GM12891 (cell line): ENCODE measurements at regions not wholly inside any gene's neighbourhood (a gene's known extent, or its start where the extent isn't known, plus 50 kb on each side); places are given as distances from the start of the nearest gene placed in this dataset.

ENCODE experiments used
- DNase-seq: peaks from one replicate; pipeline ENCODE4 v3.0.0; 2011; ENCODE audit warnings: low spot score; ENCODE audit not compliant: insufficient read length
- FAIRE-seq: peaks from 2 replicates; lab custom pipeline; 2011; peaks lifted over from hg19 to GRCh38; lab: Jason Lieb, UNC
- PAX5 ChIP-seq: IDR thresholded peaks from 2 replicates; pipeline ENCODE4 v1.6.1; 2011; ENCODE audit warnings: low read length, moderate library complexity, mild to moderate bottlenecking; ENCODE audit not compliant: insufficient read depth, severe bottlenecking
- POLR2A ChIP-seq: IDR thresholded peaks from 2 replicates; pipeline ENCODE4 v1.6.1; 2011; ENCODE audit warnings: low read depth, low read length, control low read depth
- POLR2AphosphoS5 ChIP-seq: IDR thresholded peaks from 2 replicates; pipeline ENCODE4 v1.6.1; 2011; ENCODE audit warnings: low read depth, low read length, control low read depth
- POU2F2 ChIP-seq: IDR thresholded peaks from 2 replicates; pipeline ENCODE4 v1.6.1; 2011; ENCODE audit warnings: low read depth, mild to moderate bottlenecking, control low read depth, low read length, moderate library complexity
- SPI1 ChIP-seq: IDR thresholded peaks from 2 replicates; pipeline ENCODE4 v1.6.1; 2011; ENCODE audit warnings: low read depth, low read length, control low read depth
- TAF1 ChIP-seq: IDR thresholded peaks from 2 replicates; pipeline ENCODE4 v1.6.1; 2011; ENCODE audit warnings: low read depth, low read length, control low read depth

DNA sequence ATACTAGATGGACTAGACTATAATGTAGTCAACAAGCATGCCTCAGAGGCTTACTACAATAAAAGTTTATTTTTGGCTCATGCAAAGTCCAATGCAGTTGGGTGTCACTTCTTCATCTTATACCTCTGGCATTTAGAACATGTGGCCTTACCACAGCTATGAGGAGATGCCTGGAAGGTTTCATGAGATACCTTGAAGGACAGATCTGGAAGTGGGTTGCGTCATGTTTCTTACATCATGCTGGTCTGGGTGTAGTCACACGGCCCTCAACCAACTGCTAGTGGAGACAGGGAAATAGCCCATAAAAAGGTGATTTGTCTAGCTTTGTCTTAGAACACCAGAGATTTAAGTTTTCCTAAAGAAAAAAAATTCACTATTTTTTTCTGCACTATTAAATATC is 91.7 kb upstream of the MMADHC start:
- no peak for FAIRE-seq
- no peak for DNase-seq
- TF ChIP-seq SPI1: no peak
- no peak for TF ChIP-seq POLR2A
- no peak for TF ChIP-seq POLR2AphosphoS5
- TF ChIP-seq PAX5: no peak
- no peak for TF ChIP-seq TAF1
- TF ChIP-seq POU2F2: no peak

- FAIRE-seq: no peak
- TF ChIP-seq PAX5 (no peak), POU2F2 (no peak), TAF1 (no peak), POLR2AphosphoS5 (no peak), SPI1 (no peak), POLR2A (no peak)
These were observed 89.8 kb upstream of the MMADHC start for GRCh38 chr2:149677416-149677815.

GRCh38 chr2:149670086-149670485 is 82.5 kb upstream of the MMADHC start:
- no peak for FAIRE-seq
- no peak for TF ChIP-seq TAF1
- TF ChIP-seq POU2F2: no peak
- DNase-seq: no peak

More at GRCh38 chr2:149677416-149677815, 89.8 kb upstream of the MMADHC start:
- DNase-seq: no peak

DNA sequence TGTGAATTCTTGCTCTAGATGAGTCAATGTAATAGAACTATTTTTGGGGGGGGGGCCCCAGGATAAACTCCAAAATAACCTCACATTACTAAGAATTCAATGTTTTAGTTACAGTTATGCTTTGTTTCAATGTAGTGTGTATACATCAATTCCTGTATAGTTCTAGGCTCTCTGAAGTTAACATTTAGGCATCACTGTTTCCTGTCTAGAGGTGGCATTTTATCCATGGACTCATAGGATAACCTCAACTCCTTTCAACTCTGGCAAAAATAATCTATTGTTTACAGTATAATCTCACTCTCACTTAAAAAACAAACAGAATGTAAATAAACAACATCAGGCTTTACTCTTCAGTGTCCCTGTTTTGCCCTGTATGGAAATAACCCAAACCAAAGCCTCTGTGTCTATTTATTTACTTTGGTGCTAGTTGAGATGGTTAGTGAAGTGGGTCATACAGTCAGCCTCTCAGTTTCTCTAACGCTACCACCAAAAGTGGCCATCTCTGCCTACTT is 79.3 kb upstream of the MMADHC start:
- DNase-seq (no peak), FAIRE-seq (no peak)
- no peak for TF ChIP-seq SPI1

- no peak for TF ChIP-seq POU2F2
- no peak for TF ChIP-seq POLR2AphosphoS5
- no peak for TF ChIP-seq TAF1
- no peak for TF ChIP-seq POLR2A
- no peak for TF ChIP-seq SPI1
- no peak for TF ChIP-seq PAX5
- DNase-seq: no peak
- FAIRE-seq: no peak
These were observed 77.3 kb upstream of the MMADHC start for GRCh38 chr2:149664896-149665295.

DNA sequence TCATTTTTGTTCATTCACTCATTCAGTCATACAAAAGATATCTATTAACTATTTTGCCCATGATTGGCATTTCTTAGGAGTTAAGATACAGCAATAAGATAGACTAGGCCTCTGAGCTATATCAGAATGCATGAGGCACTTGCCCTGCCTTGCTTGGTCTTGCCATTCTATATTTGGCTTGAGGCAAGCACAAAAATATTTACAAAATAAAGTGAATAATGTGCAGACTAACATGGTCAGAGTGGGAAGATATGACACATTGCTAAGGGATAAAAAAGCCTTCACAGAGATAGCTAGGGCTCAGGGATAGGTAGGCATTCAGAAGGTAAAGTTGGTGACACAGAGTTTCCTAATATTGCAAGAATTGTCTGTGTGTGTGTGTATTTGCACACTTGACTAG is 75.0 kb upstream of the MMADHC start:
- TF ChIP-seq POU2F2 (no peak), TAF1 (no peak), POLR2AphosphoS5 (no peak), SPI1 (no peak), POLR2A (no peak), PAX5 (no peak)
- FAIRE-seq (no peak), DNase-seq (no peak)

DNA sequence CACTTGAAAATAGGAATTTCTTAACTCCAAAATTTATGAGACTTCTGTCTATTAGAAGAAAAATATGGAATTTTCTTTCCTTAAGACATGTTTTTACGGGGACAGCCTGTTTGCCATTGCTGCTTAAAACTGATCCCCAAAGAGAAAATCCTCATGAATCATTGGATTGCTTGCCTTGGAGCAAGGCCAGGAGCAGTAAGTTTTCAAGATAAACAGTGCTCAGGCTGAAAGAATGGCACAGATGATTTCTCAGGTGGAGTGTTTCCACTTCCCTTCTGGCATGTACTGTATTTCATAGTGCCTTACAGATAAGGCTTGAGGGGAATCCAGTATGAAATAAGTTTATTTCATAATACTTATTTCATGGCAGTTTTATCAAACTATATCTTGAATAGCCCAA is 74.3 kb upstream of the MMADHC start:
- FAIRE-seq (no peak), DNase-seq (no peak)
- no peak for TF ChIP-seq PAX5
- TF ChIP-seq SPI1: no peak
- no peak for TF ChIP-seq POLR2AphosphoS5
- TF ChIP-seq POU2F2: no peak
- TF ChIP-seq POLR2A: no peak
- no peak for TF ChIP-seq TAF1

DNA sequence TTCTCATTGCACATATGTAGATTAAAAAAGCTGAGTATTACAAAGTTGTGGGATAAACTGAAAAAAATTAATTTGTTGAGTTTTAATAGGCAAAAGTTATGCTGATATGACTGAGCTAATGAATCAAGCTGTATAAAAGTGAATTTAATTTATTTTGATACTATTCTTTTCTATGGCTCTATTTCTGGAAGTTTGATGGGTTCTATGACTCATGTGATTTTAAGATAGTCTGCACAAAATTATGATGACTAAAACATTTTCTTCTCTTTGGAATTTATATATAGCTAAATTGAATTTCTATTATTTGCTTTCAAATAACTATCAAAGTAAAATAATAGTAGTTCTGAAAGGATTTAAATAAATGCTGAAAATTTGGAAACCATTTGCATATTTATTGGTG is 71.0 kb upstream of the MMADHC start:
- TF ChIP-seq POU2F2 (no peak), TAF1 (no peak), POLR2AphosphoS5 (no peak), PAX5 (no peak), SPI1 (no peak), POLR2A (no peak)
- DNase-seq: no peak
- FAIRE-seq: no peak

DNA sequence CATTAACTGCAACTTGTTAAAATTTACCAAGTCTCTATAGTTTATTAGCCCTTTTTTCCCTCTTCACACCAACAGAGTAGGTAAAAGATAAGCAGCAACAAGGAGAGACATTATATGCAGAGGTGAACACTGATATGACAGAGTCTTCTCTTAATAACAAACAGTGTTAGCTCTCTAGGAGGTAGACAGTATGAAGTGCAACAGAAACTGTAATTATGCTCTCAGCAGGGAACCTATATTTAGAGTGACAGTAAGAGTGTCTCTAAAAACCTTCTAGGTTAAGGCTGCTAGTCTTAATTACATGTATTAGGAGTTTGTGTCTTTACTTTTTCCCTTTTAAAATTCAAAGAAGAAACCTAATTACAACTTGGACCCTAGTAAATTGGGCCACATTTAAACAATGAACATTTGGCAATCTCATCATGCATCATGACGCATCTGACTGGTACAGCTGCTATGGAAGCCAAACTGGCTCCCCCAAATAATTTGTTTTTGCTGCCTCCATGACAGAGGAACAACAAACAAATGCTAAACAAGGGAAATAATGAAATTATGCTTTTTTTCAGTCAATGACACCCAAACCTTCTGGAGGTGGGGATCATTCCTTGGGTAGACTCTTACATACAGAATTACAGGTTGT is 69.9 kb upstream of the MMADHC start:
- TF ChIP-seq SPI1 (no peak), POU2F2 (no peak), TAF1 (no peak), POLR2A (no peak), POLR2AphosphoS5 (no peak), PAX5 (no peak)
- DNase-seq (no peak), FAIRE-seq (no peak)

- TF ChIP-seq SPI1 (no peak), POLR2AphosphoS5 (no peak), TAF1 (no peak), POLR2A (no peak), PAX5 (no peak), POU2F2 (no peak)
- FAIRE-seq: no peak
These were observed 69.4 kb upstream of the MMADHC start for GRCh38 chr2:149656996-149657395.

More at GRCh38 chr2:149656996-149657395, 69.4 kb upstream of the MMADHC start:
- no peak for DNase-seq
